Liver (tissue), 8 donors: ENCODE measurements at regions not wholly inside any gene's neighbourhood (a gene's known extent, or its start where the extent isn't known, plus 50 kb on each side); places are given as distances from the start of the nearest gene placed in this dataset.

Source experiments
- DNase-seq: peaks from one replicate; pipeline ENCODE4 v3.0.0-alpha.2; 2017; ENCODE audit warnings: low spot score
- H3K27ac ChIP-seq, 2 donors: one replicate each; pipeline ENCODE4 v1.7.0; 2013; ENCODE audit warnings: inconsistent platforms in 2 of 2, low read length in 2 of 2, control low read depth in 1 of 2, low read depth in 1 of 2, mild to moderate bottlenecking in 1 of 2
- H3K27me3 ChIP-seq, 4 donors: one replicate each; pipeline versions ENCODE4 v1.6.1 to v1.7.0; 2013; ENCODE audit warnings: low read length in 3 of 4, inconsistent platforms in 1 of 4, mild to moderate bottlenecking in 1 of 4, moderate library complexity in 1 of 4; ENCODE audit not compliant: control insufficient read depth in 4 of 4, insufficient read depth in 4 of 4
- H3K36me3 ChIP-seq, 4 donors: one replicate each; pipeline versions ENCODE4 v1.6.1 to v1.7.0; 2013; ENCODE audit warnings: low read length in 3 of 4, mild to moderate bottlenecking in 3 of 4, low read depth in 1 of 4, moderate library complexity in 1 of 4; ENCODE audit not compliant: control insufficient read depth in 4 of 4, insufficient read depth in 3 of 4
- H3K4me1 ChIP-seq, 4 donors: one replicate each; pipeline versions ENCODE4 v1.6.1 to v1.7.0; 2013; ENCODE audit warnings: low read length in 3 of 4, mild to moderate bottlenecking in 3 of 4, moderate library complexity in 1 of 4; ENCODE audit not compliant: control insufficient read depth in 4 of 4, insufficient read depth in 4 of 4
- H3K4me3 ChIP-seq, 3 donors: one replicate each; pipeline versions ENCODE4 v1.6.1 to v1.7.0; 2013; ENCODE audit warnings: low read length in 3 of 3, control low read depth in 1 of 3, low read depth in 1 of 3, mild to moderate bottlenecking in 1 of 3
- H3K9ac ChIP-seq, 2 donors: one replicate each; pipeline ENCODE4 v1.7.0; 2013; ENCODE audit warnings: low read length in 2 of 2, mild to moderate bottlenecking in 2 of 2, moderate library complexity in 2 of 2, control low read depth in 1 of 2, low read depth in 1 of 2
- H3K9me3 ChIP-seq, 4 donors: one replicate each; pipeline versions ENCODE4 v1.6.1 to v1.7.0; 2013; ENCODE audit warnings: low read length in 3 of 4; ENCODE audit not compliant: control insufficient read depth in 4 of 4
- EGR1 ChIP-seq, 2 donors: IDR thresholded peaks; 2 replicates each; pipeline ENCODE4 v1.6.1; 2016 to 2018; ENCODE audit warnings: antibody characterized with exemption in 2 of 2, low read depth in 2 of 2
- FOXA2 ChIP-seq: IDR thresholded peaks from 2 replicates; pipeline ENCODE4 v1.6.1; 2016; ENCODE audit warnings: antibody characterized with exemption
- HNF4A ChIP-seq, 2 donors: conservative IDR thresholded peaks; 2 replicates each; pipeline ENCODE4 v1.6.1; 2016; ENCODE audit warnings: antibody characterized with exemption in 2 of 2, mild to moderate bottlenecking in 2 of 2
- RAD21 ChIP-seq, 2 donors: IDR thresholded peaks; 2 replicates each; pipeline ENCODE4 v1.6.1; 2016; ENCODE audit warnings: antibody characterized with exemption in 2 of 2, mild to moderate bottlenecking in 2 of 2
- REST ChIP-seq: IDR thresholded peaks from 2 replicates; pipeline ENCODE4 v1.6.1; 2016; ENCODE audit warnings: antibody characterized with exemption, mild to moderate bottlenecking
- RXRA ChIP-seq, 2 donors: IDR thresholded peaks; 2 replicates each; pipeline ENCODE4 v1.6.1; 2017 to 2018; ENCODE audit warnings: antibody characterized with exemption in 2 of 2, mild to moderate bottlenecking in 1 of 2
- TAF1 ChIP-seq: conservative IDR thresholded peaks from 2 replicates; pipeline ENCODE4 v1.6.1; 2016; ENCODE audit warnings: antibody characterized with exemption, mild to moderate bottlenecking
- WGBS: extraction: QIAGEN DNeasy Blood & Tissue Kit; methylation state at CpG from one replicate; pipeline ENCODE4 v1.1.7; 2013; 5-methylcytosine and 5-hydroxymethylcytosine counted together
- TF ChIP-seq, protein P1 (sequence below): IDR thresholded peaks from 2 replicates; pipeline ENCODE4 v1.6.1; 2016; ENCODE audit warnings: antibody characterized with exemption
- TF ChIP-seq, protein P2 (sequence below): fragments of 150-350 bp; IDR thresholded peaks from 2 replicates; pipeline ENCODE4 v1.5.1; 2017; ENCODE audit warnings: improper control_type of control experiment, low read depth, low read length; ENCODE audit not compliant: missing input control
- TF ChIP-seq, protein P3 (sequence below): IDR thresholded peaks from 2 replicates; pipeline ENCODE4 v1.6.1; 2016; ENCODE audit warnings: antibody characterized with exemption
- donor health status: healthy.
- donor health status: healthy.
- donor health status: healthy.
- donor health status: healthy.
- donor health status: healthy.

DNA sequence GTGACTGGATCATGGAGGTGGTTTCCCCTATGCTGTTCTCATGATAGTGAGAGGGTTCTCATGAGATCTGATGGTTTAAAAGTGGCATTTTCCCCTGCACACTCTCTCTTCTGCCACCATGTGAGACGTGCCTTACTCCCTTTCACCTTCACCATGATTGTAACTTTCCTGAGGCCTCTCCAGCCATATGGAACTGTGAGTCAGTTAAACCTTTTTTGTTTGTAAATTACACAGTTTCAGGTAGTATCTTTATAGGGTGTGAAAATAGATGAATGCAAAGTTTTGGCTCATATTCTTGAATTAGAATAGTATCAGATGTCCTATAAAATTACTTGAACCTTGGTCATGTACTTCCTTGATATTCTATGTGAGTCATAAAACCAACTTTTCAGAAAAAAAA, 252.1 kb upstream of the TMEM229A start:
- H3K36me3 ChIP-seq, result no peaks in the 10 kb centered on the region
- no peak overlapping the region for H3K9ac ChIP-seq
- no peak for TF ChIP-seq EGR1 (IDR thresholded peaks at IDR 0.05; ENCODE audit: low read depth in 2 of 2)
- no peak for TF ChIP-seq TAF1
- TF ChIP-seq REST, result no peak
- TF ChIP-seq, protein P1, sequence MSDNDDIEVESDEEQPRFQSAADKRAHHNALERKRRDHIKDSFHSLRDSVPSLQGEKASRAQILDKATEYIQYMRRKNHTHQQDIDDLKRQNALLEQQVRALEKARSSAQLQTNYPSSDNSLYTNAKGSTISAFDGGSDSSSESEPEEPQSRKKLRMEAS, result no peak
- H3K4me1 ChIP-seq, result no peaks in the 10 kb centered on the region
- H3K4me3 ChIP-seq, result no peak overlapping the region
- WGBS, result 27% methylated on average over 1 of the region's 1 CpG
- DNase-seq, result no peak
- no peak overlapping the region for H3K27ac ChIP-seq
- no peaks in the 10 kb centered on the region for H3K9me3 ChIP-seq
- H3K27me3 ChIP-seq, result no peaks in the 10 kb centered on the region

- H3K4me1 ChIP-seq, result no peaks in the 10 kb centered on the region
- H3K27ac ChIP-seq, result no peak overlapping the region
- no peak for DNase-seq
- no peaks in the 10 kb centered on the region for H3K9me3 ChIP-seq
- H3K9ac ChIP-seq, result no peak overlapping the region
- no peaks in the 10 kb centered on the region for H3K27me3 ChIP-seq
- 68% methylated on average over 3 of the region's 3 CpGs for WGBS
- TF ChIP-seq RAD21 (IDR thresholded peaks at IDR 0.05), result peak in 1 of 2 donors; percentile 66
- TF ChIP-seq FOXA2, result no peak
- no peak for TF ChIP-seq HNF4A (conservative IDR thresholded peaks at IDR 0.05)
- TF ChIP-seq RXRA (IDR thresholded peaks at IDR 0.05), result no peak
- TF ChIP-seq, protein P2, sequence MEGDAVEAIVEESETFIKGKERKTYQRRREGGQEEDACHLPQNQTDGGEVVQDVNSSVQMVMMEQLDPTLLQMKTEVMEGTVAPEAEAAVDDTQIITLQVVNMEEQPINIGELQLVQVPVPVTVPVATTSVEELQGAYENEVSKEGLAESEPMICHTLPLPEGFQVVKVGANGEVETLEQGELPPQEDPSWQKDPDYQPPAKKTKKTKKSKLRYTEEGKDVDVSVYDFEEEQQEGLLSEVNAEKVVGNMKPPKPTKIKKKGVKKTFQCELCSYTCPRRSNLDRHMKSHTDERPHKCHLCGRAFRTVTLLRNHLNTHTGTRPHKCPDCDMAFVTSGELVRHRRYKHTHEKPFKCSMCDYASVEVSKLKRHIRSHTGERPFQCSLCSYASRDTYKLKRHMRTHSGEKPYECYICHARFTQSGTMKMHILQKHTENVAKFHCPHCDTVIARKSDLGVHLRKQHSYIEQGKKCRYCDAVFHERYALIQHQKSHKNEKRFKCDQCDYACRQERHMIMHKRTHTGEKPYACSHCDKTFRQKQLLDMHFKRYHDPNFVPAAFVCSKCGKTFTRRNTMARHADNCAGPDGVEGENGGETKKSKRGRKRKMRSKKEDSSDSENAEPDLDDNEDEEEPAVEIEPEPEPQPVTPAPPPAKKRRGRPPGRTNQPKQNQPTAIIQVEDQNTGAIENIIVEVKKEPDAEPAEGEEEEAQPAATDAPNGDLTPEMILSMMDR, result peak; percentile 30
- TF ChIP-seq, protein P3, sequence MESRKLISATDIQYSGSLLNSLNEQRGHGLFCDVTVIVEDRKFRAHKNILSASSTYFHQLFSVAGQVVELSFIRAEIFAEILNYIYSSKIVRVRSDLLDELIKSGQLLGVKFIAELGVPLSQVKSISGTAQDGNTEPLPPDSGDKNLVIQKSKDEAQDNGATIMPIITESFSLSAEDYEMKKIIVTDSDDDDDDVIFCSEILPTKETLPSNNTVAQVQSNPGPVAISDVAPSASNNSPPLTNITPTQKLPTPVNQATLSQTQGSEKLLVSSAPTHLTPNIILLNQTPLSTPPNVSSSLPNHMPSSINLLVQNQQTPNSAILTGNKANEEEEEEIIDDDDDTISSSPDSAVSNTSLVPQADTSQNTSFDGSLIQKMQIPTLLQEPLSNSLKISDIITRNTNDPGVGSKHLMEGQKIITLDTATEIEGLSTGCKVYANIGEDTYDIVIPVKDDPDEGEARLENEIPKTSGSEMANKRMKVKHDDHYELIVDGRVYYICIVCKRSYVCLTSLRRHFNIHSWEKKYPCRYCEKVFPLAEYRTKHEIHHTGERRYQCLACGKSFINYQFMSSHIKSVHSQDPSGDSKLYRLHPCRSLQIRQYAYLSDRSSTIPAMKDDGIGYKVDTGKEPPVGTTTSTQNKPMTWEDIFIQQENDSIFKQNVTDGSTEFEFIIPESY, result no peak
- no peak overlapping the region for H3K4me3 ChIP-seq
- no peaks in the 10 kb centered on the region for H3K36me3 ChIP-seq
Measured at GRCh38 chr7:124276005-124276622, 243.2 kb upstream of the TMEM229A start.
